ENCODE measurements at regions not wholly inside any gene's neighbourhood (a gene's known extent, or its start where the extent isn't known, plus 50 kb on each side); places are given as distances from the start of the nearest gene placed in this dataset.

GRCh38 chr11:70843906-70844305 lies 408.5 kb downstream of the SHANK2 start:
- no peak for TF ChIP-seq CTCF (IDR thresholded peaks at IDR 0.05; ENCODE audit: insufficient read depth, low read length, missing control alignments)
- ChIA-PET CTCF (no interaction called here), POLR2A (no interaction called here)
- no peak overlapping the region for H3K4me3 ChIP-seq (ENCODE audit: low read depth, low read length)
- DNase-seq (ENCODE audit: low read depth, low spot score), result no peak

DNA sequence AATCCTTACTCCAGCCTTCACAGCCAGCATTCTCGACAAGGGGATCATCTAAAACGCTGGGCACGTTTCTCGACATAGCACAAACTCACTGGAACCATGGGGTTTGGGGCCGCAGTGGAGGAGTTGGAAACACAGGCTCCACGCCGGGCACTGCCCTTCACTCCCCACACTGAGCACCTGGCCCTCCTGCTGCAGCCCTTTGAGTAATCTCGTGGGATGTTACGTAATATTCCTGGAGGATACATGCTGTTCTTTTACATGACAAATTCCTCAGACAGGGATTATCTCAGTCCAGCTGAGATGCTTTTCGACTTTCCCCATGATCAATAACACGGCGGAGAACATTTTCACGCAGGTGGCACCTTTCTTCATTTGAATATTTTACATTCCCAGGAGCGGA lies 408.0 kb downstream of the SHANK2 start:
- POLR2A ChIA-PET, result no interaction called here
- CTCF ChIA-PET, result no interaction called here
- no peak for TF ChIP-seq CTCF (IDR thresholded peaks at IDR 0.05; ENCODE audit: insufficient read depth, low read length, missing control alignments)
- H3K4me3 ChIP-seq (ENCODE audit: low read depth, low read length), result no peak overlapping the region
- no peak for DNase-seq (ENCODE audit: low read depth, low spot score)

DNA sequence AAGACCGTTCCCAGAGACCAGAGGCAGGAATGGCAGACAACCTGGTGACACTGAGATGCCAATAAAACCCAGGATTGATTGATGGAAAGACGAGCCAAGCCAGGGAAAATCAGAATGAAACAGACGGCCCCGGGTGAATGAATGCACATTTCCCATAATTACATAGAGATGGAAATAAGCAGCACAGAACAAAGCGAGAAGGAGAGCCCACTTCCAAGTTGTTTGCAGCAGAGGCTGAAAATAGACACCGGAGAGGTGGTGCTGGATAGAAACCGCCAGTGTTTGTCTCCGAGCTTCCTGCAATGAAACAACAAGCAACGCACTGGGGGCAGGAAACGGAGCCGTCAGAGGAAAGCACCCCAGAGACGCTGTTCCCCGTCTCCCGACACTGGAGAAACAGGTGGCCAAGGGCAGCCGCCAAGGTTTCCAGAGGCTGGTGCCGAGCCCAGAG lies 406.8 kb downstream of the SHANK2 start:
- ChIA-PET CTCF (no interaction called here), POLR2A (no interaction called here)
- TF ChIP-seq CTCF (IDR thresholded peaks at IDR 0.05; ENCODE audit: insufficient read depth, low read length, missing control alignments), result no peak
- DNase-seq (ENCODE audit: low read depth, low spot score), result no peak
- H3K4me3 ChIP-seq (ENCODE audit: low read depth, low read length), result no peak overlapping the region

DNA sequence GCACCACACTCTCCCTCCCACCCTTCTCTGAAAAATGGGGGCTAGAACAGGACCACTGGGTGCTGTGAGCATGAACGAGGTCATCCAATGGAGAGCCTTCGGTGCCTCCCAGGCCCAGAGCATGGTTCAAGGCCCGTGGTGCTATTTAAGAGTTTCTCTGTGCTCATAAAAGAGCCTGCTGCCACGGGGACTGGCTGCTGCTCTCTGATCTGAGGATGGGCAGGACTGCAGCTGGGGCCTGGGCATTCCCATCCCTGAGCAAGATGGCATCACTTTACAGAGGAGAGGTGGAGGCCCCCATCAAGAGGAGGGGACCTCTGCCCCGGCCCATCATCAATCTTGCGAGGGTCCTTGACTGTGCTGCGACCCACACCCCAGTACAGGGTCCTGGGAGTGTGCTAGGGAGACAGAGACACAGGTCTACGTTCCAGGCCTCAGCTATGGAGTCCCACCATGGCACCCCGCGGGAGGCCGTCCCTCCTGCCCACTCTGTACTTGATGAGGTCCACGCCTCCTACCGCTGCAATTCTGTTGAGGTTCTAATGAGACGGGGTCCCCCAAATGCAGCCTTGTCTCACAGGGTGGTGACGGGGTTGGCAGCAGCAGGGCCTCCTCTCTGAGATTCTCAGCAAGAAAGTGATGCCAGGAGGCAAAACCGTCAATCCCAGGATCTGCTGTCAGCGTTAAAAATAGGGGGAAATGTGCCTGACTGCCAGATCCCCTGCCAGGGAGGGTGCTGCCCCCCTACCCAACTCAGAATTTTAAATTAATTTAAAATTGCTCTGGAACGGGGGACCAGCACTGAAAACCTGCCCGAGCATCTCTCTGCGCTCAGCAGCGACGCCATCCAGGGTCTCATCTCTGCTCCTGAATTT lies 405.4 kb downstream of the SHANK2 start:
- CTCF ChIA-PET, result no interaction called here
- no peak for TF ChIP-seq CTCF (IDR thresholded peaks at IDR 0.05; ENCODE audit: insufficient read depth, low read length, missing control alignments)
- no peak overlapping the region for H3K4me3 ChIP-seq (ENCODE audit: low read depth, low read length)
- DNase-seq (ENCODE audit: low read depth, low spot score), result no peak
- POLR2A ChIA-PET, result no interaction called here

DNA sequence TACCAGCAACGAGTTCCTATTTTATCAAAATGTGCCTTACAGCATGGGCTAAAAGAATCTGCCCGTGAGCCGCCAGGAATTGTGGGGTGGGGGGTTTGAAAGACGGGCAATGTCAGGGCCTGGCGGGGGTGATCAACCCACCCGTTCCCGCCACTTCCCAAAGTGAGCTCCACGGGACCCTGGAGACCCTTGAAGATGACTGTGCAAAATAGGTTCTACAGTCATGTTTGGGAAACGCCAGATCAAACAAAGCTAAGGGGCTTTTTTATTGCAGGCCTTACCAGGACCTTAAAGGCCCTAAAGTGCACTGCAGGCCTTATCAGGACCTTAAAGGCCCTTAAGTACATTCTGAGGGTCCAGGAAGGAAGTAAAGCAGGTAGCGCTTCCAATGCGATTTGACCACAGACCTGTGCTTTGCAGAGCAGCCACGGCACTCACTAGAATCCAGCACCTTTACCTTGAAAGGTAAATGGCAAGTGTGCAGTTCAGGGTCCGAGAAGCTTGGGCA lies 404.1 kb downstream of the SHANK2 start:
- no peak for TF ChIP-seq CTCF (IDR thresholded peaks at IDR 0.05; ENCODE audit: insufficient read depth, low read length, missing control alignments)
- no peak for DNase-seq (ENCODE audit: low read depth, low spot score)
- H3K4me3 ChIP-seq (ENCODE audit: low read depth, low read length), result no peak overlapping the region
- CTCF ChIA-PET, result no interaction called here
- POLR2A ChIA-PET, result no interaction called here

- no peak for TF ChIP-seq CTCF (IDR thresholded peaks at IDR 0.05; ENCODE audit: insufficient read depth, low read length, missing control alignments)
- CTCF ChIA-PET, result no interaction called here
- POLR2A ChIA-PET, result no interaction called here
- H3K4me3 ChIP-seq (ENCODE audit: low read depth, low read length), result no peak overlapping the region
- DNase-seq (ENCODE audit: low read depth, low spot score), result no peak
Measured at GRCh38 chr11:70849031-70849430, 403.3 kb downstream of the SHANK2 start.

Measured in AG04449 (cell line).